Activated CD8-positive, alpha-beta memory T cell treated with anti-CD3 and anti-CD28 coated beads, Interleukin-2, amount 50 U/mL, for 4 hours (primary cell): ENCODE measurements at regions not wholly inside any gene's neighbourhood (a gene's known extent, or its start where the extent isn't known, plus 50 kb on each side); places are given as distances from the start of the nearest gene placed in this dataset.

Experiments
- DNase-seq: peaks from one replicate; pipeline ENCODE4 v3.0.0-alpha.2; 2020

DNA sequence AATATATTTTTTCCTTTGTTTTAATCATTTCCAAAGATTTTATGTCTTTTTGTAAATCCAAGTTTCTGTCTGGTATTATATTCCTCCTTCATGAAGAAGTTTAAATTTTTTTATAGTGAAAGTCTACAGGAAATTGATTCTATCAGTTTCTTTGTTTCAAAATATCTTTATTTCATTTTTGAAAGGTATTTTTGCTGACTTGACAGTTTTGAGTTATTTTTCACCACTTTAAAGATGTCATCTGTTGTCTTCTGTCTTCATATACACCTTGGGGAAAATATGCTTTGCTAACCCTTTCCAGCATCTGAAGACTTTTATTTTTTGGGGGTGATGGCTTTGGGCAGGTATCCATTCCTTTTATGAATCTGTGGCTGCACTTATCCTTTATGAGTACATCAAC, 164.4 kb upstream of the EPHA5 start:
- DNase-seq: no peak

DNA sequence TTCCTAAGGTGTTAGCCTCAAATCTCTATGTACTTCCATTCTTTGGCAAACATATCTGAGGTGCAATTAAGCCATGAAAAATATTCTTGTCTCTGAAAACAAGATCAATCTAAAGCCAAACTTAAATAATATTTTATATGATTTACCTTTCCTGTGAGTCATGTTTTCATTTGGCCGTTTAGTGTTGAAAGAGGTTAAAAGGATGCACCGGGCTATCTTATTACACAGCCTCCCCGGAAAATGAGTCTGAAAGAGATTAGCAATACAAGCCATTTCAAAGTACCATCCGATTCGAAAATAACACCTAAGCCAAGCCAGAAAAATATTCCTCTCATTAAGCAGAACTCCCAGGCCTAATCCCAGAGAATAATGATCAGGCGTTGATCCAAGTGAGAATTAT, 161.5 kb upstream of the EPHA5 start:
- DNase-seq: no peak

DNA sequence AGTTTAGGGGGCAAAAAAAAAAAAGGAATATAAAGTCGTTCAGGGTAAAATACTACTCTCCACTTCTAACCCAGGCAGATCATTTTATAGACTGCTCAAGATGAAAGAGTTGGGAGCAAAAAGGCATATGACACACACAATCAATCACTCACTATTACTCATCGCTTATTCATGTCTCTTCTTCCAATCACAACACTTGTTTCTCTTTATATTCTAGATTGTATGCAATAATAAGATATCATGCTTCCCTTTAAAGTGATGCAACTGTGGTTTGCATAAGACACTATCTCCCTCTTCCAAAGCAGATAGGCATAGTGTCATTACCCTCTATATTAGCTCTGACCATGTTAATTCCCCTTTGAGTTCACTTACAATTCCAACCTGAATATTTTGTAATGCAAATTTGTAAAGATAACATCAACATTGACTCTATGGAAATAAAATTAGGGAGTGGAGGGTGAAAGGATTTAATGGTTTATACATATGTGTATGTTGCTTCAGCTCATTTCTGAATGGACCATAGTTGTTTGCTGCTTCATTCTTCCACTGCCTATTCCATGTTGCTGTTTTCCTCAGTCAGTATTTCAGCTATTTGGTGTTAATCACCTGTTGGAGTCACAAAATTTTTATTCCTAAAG, 154.9 kb upstream of the EPHA5 start:
- DNase-seq: no peak

DNA sequence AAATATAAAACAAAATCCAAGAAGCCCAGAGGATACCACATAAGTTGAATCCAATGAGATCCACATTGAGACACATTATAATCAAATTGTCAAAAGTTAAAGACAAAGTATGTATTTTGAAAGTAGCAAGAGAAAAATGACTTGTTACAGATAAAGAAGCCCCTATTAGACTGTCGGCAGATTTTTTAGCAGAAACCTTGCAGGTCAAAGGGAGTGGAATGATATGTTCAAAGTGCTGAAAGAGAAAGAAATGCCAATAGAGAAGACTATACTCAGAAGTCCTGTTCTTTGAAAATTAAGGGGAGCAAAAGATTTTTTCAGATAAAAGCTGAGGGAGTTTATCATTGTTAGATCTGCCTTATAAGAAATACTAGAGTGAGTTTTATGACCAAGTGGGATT, 148.9 kb upstream of the EPHA5 start:
- DNase-seq: no peak

DNA sequence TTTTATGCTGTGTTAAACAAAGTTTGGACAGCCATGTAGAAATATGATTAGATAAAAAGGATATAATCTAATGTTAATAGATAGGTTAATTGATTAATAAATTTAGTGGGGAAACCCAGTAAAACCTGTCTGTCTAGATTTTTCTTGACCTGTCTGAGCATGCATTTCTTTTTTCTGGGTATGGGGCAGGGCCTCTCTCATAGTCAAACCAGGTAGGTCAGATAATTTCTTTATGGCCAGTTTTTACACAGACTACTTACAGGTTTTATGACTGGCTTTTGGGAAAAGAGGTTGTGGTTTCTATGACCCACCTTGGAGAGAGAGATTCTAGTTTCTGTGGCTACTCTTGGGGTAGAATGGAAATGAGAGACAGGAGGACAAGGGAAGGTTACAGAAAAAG, 135.6 kb upstream of the EPHA5 start:
- DNase-seq: no peak

DNA sequence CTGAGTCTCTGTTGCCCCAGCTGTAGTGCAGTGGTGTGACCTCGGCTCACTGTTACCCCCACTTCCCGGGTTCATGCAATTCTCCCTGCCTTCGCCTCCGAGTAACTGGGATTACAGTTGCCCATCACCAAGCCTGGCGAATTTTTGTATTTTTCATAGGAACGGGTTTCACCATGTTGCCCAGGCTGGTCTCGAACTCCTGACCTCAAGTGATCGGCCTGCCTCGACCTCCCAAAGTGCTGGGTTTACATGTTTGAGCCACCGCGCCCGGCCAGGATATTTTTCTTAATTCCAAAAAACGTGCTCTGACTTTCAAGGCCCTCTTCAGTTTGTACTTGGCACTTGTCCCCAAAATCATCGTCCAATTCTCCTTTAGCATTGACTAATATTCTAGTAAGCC, 129.2 kb upstream of the EPHA5 start:
- DNase-seq: no peak

DNA sequence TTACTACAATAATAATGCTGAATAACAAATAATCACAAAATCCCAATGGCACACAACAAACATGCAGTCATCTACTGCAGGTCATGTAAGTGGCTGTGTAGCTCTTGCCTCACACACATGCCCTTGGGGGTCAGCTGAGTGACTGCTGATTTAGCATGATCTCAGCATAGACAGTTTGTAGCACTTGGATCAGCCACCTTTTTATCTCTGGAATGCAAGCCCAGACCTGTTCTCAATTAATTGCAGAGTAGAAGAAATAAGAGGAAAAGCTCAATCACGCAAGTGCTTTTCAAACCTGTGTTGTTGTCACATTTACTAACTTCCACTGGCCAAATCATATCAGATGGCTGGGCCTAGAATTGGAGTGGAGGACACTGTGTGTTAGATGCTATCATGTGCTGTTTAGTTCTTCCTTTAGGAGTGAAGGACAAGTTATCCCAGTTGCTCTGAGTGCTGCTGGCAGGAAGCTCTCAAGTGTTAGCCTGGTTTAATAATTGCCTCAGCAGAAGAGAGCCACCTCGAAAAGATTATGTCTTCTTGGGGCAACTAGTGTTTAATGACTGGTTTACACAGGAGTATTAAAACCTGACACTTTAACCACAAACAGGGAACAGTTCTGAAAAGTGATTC, 128.3 kb upstream of the EPHA5 start:
- DNase-seq: no peak

DNA sequence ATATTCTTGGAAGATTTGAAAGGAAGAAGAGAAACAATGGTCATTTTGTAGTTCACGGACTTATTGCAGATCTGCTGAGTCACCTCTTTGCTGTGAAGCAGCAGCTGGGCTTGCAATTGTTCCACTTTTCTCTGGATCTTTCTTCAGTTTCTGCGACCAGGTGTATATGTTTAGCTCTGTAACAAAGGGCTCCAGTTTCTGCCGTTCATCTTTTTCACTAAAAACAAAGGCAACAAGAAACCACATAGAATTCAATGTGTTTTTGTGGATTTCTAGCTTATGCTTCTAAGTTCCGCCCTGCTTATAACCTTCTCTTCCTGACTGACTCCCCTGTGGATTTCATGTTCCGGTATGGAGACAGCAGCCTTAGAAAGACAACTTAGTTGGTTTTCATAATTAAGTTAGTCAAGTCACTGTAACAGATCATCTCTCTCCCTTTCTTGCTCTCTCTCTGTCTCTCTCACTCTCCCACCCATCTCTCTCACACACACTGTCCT, 121.6 kb upstream of the EPHA5 start:
- no peak for DNase-seq

DNA sequence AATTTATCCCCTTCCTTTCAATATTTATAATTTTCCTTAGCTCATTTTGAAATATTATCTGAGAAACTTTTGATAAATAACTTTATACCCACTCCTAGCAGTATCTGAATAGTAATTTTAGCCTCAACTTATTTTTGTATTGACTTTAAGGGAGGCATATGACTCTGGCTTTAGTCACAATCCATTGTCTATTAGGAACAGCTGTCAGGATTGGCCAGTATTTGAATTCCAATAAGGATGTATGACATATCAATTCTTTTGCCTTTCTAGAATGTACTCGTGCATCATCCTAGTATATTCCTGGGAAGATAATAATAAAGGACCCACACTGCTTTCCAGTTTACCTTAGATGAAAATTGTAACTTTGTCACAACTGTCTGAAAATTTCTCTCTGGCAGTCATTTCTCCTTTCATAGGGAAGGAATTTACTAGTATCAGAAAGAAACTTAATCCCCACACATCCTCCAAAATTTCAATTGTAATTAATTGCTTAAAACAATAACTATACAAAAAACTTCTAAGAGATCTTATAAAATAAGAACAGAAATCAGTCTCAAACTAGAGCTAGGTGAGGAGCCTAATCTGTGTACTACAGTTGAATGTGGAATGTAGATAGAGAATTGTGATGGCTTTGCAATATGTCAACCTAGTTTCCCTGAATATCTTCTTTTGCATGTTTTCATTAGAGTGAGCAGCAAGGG, 121.0 kb upstream of the EPHA5 start:
- no peak for DNase-seq

DNA sequence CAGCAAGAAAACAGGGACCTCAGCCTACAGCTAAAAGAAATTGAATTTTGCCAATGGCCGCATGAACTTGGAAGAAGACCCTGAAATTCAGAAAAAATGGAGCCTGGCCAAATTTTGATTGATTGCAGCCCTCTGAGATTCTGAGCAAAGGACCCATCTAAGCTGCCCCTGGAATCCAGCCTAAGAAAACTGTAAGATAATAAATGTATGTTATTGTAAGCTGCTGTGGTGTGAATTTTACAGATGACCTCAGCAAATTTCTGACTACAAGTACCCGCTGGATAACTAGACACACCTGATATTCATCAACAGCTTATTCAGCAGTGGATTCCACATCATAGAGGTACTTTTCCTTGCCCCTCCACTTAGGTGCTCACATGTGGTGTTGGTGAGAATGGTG, 119.5 kb upstream of the EPHA5 start:
- DNase-seq: no peak

DNA sequence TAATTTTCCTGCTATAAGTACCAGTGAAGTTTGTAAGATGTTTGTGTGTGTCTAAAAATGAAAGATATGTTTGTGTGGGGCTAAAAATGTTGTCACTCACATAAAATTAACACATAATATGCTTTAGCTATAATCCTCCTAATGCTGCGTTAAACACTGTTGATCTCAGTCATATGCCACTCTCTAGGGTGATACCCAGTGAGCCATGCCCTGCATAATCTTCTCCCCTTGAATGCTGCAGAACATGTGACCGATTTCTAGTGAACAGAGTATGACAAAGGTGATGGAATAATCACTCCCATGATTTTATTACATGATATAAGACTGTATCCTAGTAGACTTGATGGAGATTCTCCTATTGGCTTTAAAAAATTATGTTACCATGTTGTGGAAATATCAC, 119.1 kb upstream of the EPHA5 start:
- no peak for DNase-seq

DNA sequence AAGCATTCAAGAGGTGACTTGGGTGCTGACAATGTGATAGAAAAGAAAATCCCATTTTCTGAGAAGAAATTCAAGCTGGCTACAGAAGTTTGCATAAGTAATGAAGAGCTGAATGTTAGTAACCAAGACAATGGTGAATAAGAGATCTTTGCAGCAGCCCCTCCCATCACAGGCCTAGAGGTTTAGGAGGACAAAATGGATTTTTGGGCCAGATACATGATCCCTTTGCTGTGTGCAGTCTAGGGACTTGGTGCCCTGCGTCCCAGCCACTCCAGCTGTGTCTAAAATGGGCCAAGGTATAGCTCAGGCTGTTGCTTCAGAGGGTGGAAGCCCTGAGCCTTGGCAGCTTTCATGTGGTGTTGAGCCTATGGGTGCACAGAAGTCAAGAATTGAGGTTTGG, 107.0 kb upstream of the EPHA5 start:
- DNase-seq: no peak

DNA sequence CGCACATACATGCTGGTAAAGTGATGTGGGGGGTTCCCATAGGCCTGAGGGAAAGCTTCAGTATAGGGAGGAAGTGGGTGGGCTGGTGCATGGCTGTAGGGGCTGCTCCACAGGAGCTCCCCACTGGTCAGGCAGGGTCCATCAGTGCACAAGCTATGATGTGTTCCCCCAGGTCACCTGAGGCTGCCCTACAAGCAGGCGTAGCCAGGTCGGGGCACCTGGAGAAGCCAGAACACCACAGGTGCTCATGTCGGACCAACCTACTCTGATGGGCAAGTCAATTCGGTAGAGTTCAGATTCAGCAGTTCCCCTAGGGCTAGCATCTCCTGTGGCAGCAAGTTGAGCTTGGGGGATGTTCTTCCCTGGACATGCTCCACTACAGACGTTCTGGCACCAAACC, 103.3 kb upstream of the EPHA5 start:
- no peak for DNase-seq

DNA sequence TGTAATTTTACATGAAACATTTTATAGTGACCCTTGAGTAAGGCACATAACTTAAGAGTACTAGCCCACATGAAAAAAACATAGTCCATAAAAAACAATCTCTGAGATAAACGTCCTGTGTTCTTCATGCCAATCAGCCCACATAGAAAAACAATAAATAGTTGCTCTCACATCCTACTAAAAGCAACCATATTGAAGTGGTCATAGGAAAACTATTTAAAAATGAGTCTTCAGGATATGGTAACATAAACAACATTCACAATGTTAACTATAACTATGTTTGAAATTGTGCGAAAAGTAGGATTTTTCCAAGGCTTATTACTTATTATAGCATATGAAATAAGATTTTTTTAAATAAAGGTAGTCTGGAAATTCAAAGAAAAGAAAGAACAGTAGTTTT, 77.1 kb upstream of the EPHA5 start:
- DNase-seq: no peak

DNA sequence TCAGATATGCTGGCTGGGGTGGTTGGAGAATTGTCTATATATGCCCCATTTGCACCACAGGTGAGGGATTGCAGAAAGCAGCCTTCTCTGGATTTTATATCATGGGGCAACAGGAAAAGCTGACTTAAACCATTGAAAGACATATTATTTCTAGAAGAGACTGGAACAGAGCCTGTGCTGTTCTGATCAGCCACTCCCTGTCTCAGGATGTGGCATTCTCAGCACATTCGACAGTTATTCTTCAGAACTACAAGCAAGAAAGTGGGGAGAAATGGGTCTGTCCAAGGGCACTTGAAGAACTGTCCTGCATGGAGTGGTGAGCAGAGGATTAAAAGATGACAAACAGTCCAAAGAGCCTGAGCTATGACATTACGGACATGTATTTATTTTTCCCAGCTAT, 67.8 kb upstream of the EPHA5 start:
- no peak for DNase-seq

DNA sequence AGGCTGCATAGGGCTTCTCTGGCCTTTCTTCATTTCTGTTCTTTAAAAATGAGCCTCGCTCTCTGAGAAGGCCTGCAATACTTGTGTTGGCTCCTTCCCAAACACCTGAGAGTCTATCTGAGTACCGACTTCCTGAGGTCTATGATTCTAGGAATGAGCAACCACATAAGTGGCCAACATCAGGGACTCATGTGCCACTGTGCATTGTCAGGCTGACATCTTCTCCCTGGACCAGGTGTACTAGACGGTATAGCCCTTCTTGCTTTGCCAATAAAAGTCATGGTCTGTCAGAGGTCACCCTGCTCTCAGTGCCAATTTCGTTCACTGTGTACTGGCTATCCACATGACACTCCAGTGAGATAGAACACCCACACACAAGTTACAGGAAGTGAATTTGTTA, 67.4 kb upstream of the EPHA5 start:
- no peak for DNase-seq

DNA sequence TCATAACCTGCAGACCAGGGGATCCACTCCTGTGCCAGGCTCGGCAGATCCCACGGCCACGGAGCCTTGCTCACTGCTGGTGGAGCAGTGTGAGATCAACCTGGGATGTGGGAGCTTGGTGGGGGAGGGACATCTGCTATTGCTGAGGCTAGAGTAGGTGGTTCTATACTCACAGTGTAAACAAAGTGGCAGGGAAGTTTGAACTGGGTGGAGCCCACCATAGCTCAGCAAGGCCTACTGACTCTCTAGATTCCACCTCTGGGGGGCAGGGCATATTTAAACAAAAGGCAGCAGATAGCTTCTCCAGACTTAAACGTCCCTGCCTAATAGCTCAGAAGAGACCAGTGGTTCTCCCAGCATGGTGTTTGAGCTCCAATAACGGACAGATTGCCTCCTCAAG, 54.7 kb upstream of the EPHA5 start:
- DNase-seq: no peak
